K562 (cell line): ENCODE measurements at regions not wholly inside any gene's neighbourhood (a gene's known extent, or its start where the extent isn't known, plus 50 kb on each side); places are given as distances from the start of the nearest gene placed in this dataset.
A peak's percentile ranks its signal among the peaks of the same experiment; 100 is the strongest.

Source experiments
- ATAC-seq: fragments of 200-7000 bp; cut with Tn5 transposase; 3 replicates; pipeline ENCODE4 v1.9.1; 2020; ENCODE audit warnings: moderate library complexity
- BruUV-seq: library from RNA; stranded (reverse); fragments of 400-500 nt; replicated peaks from 2 replicates; lab custom pipeline; 2021; lab: Mats Ljungman, UMichigan
- CTCF ChIA-PET: fragments of 300-600 bp; formaldehyde crosslinking; extraction: SDS; loops from one replicate; lab custom pipeline; 2021; ENCODE audit warnings: low intra/inter-chr PET ratio; lab: Yijun Ruan, JAX
- POLR2A ChIA-PET: fragments of 300-600, 350-650 bp; sonication (Branson Sonifier 250); formaldehyde crosslinking; extraction: SDS; loops from one replicate; lab custom pipeline; 2021; ENCODE audit warnings: antibody characterized with exemption, inconsistent platforms; lab: Yijun Ruan, JAX
- DNase-seq, 4 experiments: peaks; one replicate each; pipeline versions ENCODE4 v3.0.0 to v3.0.0-alpha.2; 2011 to 2018; ENCODE audit warnings: low spot score in 3 of 4, mixed read lengths in 3 of 4; ENCODE audit errors: extremely low read depth in 1 of 4
- FAIRE-seq: peaks from 2 replicates; lab custom pipeline; 2011; peaks lifted over from hg19 to GRCh38; lab: Jason Lieb, UNC
- H2AFZ ChIP-seq: 2 replicates; pipeline ENCODE4 v1.6.0; 2011; ENCODE audit warnings: low read depth, low read length, control low read depth, inconsistent platforms
- H3K27ac ChIP-seq: fragments of 200-600 bp; 3 replicates; pipeline ENCODE4 v1.8.0; 2011; ENCODE audit warnings: low read depth, mild to moderate bottlenecking, control low read depth, inconsistent platforms, low read length, moderate library complexity, mixed read lengths; ENCODE audit errors: extremely low read depth
- H3K27me3 ChIP-seq, 2 experiments: fragments of 300-600 bp in 1 of 2; 2 replicates in 1 of 2; 3 replicates in 1 of 2; pipeline versions ENCODE4 v1.6.0 to v1.8.0; 2011; ENCODE audit warnings: inconsistent platforms in 2 of 2, low read length in 2 of 2, mild to moderate bottlenecking in 1 of 2, mixed read lengths in 1 of 2, moderate library complexity in 1 of 2; ENCODE audit not compliant: control insufficient read depth in 2 of 2, insufficient read depth in 2 of 2
- H3K36me3 ChIP-seq: fragments of 300-600 bp; 3 replicates; pipeline ENCODE4 v1.8.0; 2011; ENCODE audit warnings: mild to moderate bottlenecking, low read length, inconsistent platforms; ENCODE audit not compliant: control insufficient read depth, insufficient read depth
- H3K4me1 ChIP-seq, 2 experiments: fragments of 200-600 bp in 1 of 2; replicated peaks in 1 of 2; 2 replicates in 1 of 2; 3 replicates in 1 of 2; pipeline versions ENCODE4 v1.5.1 to v1.8.0; 2011; ENCODE audit warnings: inconsistent platforms in 2 of 2, low read length in 2 of 2, mild to moderate bottlenecking in 1 of 2, mixed read lengths in 1 of 2, moderate library complexity in 1 of 2; ENCODE audit not compliant: control insufficient read depth in 2 of 2, insufficient read depth in 2 of 2
- H3K4me2 ChIP-seq: 2 replicates; pipeline ENCODE4 v1.6.1; 2011; ENCODE audit warnings: low read length, control low read depth, inconsistent platforms, mixed read lengths; ENCODE audit not compliant: insufficient read depth
- H3K4me3 ChIP-seq: fragments of 200-600 bp; sonication (generic), shearing (Covaris generic); 2 replicates; pipeline ENCODE4 v1.5.1; 2016; ENCODE audit warnings: control low read depth, inconsistent platforms
- H3K79me2 ChIP-seq: fragments of 200-600 bp; 3 replicates; pipeline ENCODE4 v1.8.0; 2011; ENCODE audit warnings: low read length, inconsistent platforms; ENCODE audit not compliant: control insufficient read depth, insufficient read depth
- H3K9ac ChIP-seq, 2 experiments: 2 replicates each; pipeline versions ENCODE4 v1.6.0 to v1.6.1; 2011; ENCODE audit warnings: low read depth in 2 of 2, low read length in 2 of 2, control low read depth in 1 of 2, inconsistent platforms in 1 of 2, mild to moderate bottlenecking in 1 of 2, mixed read lengths in 1 of 2; ENCODE audit not compliant: insufficient read depth in 1 of 2
- H3K9me1 ChIP-seq: one replicate; pipeline ENCODE4 v1.6.0; 2011; ENCODE audit warnings: inconsistent platforms, mild to moderate bottlenecking, low read length, moderate library complexity; ENCODE audit not compliant: control insufficient read depth, insufficient read depth
- H3K9me3 ChIP-seq: replicated peaks from 2 replicates; pipeline ENCODE4 v1.5.1; 2011; ENCODE audit warnings: low read depth, low read length, inconsistent platforms; ENCODE audit not compliant: control insufficient read depth, insufficient read depth
- H4K20me1 ChIP-seq: replicated peaks from 2 replicates; pipeline ENCODE4 v1.6.1; 2011; ENCODE audit warnings: low read length, inconsistent platforms, mixed read lengths; ENCODE audit not compliant: control insufficient read depth, insufficient read depth
- C11orf30 ChIP-seq: fragments of 450-650 bp; IDR thresholded peaks from 2 replicates; pipeline ENCODE4 v1.6.1; 2016; ENCODE audit warnings: low read depth, mild to moderate bottlenecking
- CXXC5 ChIP-seq: fragments of 250-450 bp; sonication (Bioruptor Pico); IDR thresholded peaks from 2 replicates; pipeline ENCODE4 v1.8.0; 2022; ENCODE audit warnings: inconsistent platforms, mild to moderate bottlenecking, moderate library complexity
- ILK ChIP-seq: fragments of 450-650 bp; IDR thresholded peaks from 2 replicates; pipeline ENCODE4 v1.6.1; 2016; ENCODE audit warnings: missing genetic modification characterization, low read depth, mild to moderate bottlenecking, missing compliant biosample characterization, moderate library complexity, borderline replicate concordance
- MAFF ChIP-seq: IDR thresholded peaks from 2 replicates; pipeline ENCODE4 v1.6.1; 2012; ENCODE audit warnings: low read length, improper control_type of control experiment
- MECOM ChIP-seq: fragments of 250-450 bp; sonication (Bioruptor Pico); IDR thresholded peaks from 2 replicates; pipeline ENCODE4 v1.8.0; 2022; ENCODE audit warnings: inconsistent platforms
- RBM25 ChIP-seq: fragments of 200-400 bp; formaldehyde crosslinking; IDR thresholded peaks from 2 replicates; pipeline ENCODE4 v1.6.1; 2018; ENCODE audit warnings: low read length, low read depth, moderate library complexity; ENCODE audit not compliant: severe bottlenecking
- TRIM24 ChIP-seq, 2 experiments: fragments of 450-650 bp; IDR thresholded peaks; 2 replicates each; pipeline ENCODE4 v1.6.1; 2016
- ZNF311 ChIP-seq: fragments of 250-450 bp; sonication (Bioruptor Pico); IDR thresholded peaks from 2 replicates; pipeline ENCODE4 v1.4.0; 2020; ENCODE audit warnings: mild to moderate bottlenecking, moderate library complexity
- ZNF316 ChIP-seq: fragments of 450-650 bp; IDR thresholded peaks from 2 replicates; pipeline ENCODE4 v1.6.1; 2016
- WGBS: fragments of 100-300 bp; shearing (Covaris generic); methylation state at CpG from one replicate; pipeline ENCODE4 v1.1.6; 2016; ENCODE audit warnings: low coverage, mixed read lengths; ENCODE audit not compliant: insufficient coverage; ENCODE audit errors: missing lambda C conversion rate; 5-methylcytosine and 5-hydroxymethylcytosine counted together
- in situ Hi-C: fragments of 300-500 bp; cut with MboI; formaldehyde crosslinking; loops from 4 replicates; pipeline ENCODE4 v1.15.0; 2018; ENCODE audit warnings: inconsistent platforms, mixed read lengths
- intact Hi-C: fragments of 100-400 bp; cut with micrococcal nuclease; formaldehyde crosslinking; loops from 2 replicates; pipeline ENCODE4 v1.14.2; 2022
- TF ChIP-seq, protein P1 (sequence below), 2 experiments: fragments of 450-650 bp in 1 of 2; sonication (generic) in 1 of 2; formaldehyde crosslinking in 1 of 2; IDR thresholded peaks in 1 of 2; conservative IDR thresholded peaks in 1 of 2; 2 replicates each; pipeline versions ENCODE4 v1.6.1 to v1.8.1; 2016 to 2023; ENCODE audit warnings: mild to moderate bottlenecking in 2 of 2, moderate library complexity in 2 of 2, inconsistent platforms in 1 of 2, missing genetic modification reagents in 1 of 2
- TF ChIP-seq, protein P2 (sequence below): fragments of 450-650 bp; IDR thresholded peaks from 2 replicates; pipeline ENCODE4 v1.6.1; 2017; ENCODE audit warnings: antibody characterized with exemption, mild to moderate bottlenecking

DNA sequence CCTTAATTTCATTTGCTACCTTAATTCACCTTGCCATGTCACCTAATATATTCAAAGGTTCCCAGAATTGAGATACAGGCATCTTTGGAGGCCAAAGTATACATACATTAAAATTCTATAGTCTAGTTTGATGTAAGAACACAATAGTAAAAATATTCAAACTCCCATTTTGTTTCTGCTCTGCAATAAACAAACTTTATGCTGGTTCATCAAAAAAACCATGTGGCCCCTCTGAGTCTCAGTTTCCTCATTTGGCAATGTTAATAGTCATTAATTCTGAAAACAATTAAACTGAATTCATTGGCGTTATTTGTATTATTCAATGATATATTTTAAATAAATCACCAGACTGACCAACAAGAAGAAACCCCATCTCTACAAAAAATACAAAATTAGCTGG lies 639.4 kb upstream of the INTU start:
- no peaks in the 10 kb centered on the region for H3K27me3 ChIP-seq
- intact Hi-C loops, result no loop called here
- no peaks in the 10 kb centered on the region for H3K79me2 ChIP-seq
- no peak overlapping the region for H3K4me2 ChIP-seq
- H3K4me3 ChIP-seq, result no peak overlapping the region
- 27% methylated on average over 1 of the region's 1 CpG for WGBS
- in situ Hi-C loops, result no loop called here
- H2AFZ ChIP-seq, result no peak overlapping the region
- H3K27ac ChIP-seq, result no peak overlapping the region
- POLR2A ChIA-PET, result no interaction called here
- no peak for ATAC-seq
- H3K36me3 ChIP-seq, result no peaks in the 10 kb centered on the region
- no TSS peak for BruUV-seq
- H4K20me1 ChIP-seq, result no peaks in the 10 kb centered on the region
- H3K9ac ChIP-seq, result no peak overlapping the region
- no peaks in the 10 kb centered on the region for H3K9me3 ChIP-seq
- CTCF ChIA-PET, result no interaction called here
- no peak for DNase-seq
- H3K9me1 ChIP-seq, result no peaks in the 10 kb centered on the region
- H3K4me1 ChIP-seq, result no peaks in the 10 kb centered on the region
- TF ChIP-seq, protein P1, sequence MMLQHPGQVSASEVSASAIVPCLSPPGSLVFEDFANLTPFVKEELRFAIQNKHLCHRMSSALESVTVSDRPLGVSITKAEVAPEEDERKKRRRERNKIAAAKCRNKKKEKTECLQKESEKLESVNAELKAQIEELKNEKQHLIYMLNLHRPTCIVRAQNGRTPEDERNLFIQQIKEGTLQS (IDR thresholded peaks at IDR 0.05), result no peak
- TF ChIP-seq, protein P1 (CRISPR knock-in tag; conservative IDR thresholded peaks at IDR 0.05), result no peak
- TF ChIP-seq MAFF, result peak; percentile 23; the same call in 1 of the 2 replicates
- TF ChIP-seq ZNF316, result peak; percentile 68
- TF ChIP-seq C11orf30, result peak; percentile 16; the same call in 1 of the 2 replicates
- no peak for FAIRE-seq

DNA sequence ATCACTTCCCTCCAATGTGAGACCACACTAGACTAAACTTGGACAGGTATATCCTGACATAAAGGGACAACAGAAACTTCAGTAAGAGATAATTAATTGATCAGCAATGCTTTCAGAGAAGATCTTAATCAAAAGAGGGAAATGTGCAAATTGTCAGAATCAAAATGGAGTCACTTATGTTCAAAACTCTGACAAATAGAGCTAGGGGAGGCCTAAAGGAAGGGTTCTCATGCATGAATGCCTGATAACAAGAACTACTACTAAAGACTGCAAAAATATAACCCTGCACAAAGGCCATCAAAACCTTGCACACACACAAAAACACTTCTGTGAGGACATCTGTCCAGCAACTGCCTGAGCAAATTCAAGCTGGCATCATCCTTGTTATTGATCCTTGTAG lies 637.5 kb upstream of the INTU start:
- POLR2A ChIA-PET, result interaction anchor here (0.7 kb wide), 1 partner anchor 17 kb away, joined by 3 read pairs; no protein-coding TSS in a partner anchor
- Histone ChIP-seq H3K27me3 (no peaks in the 10 kb centered on the region), H3K36me3 (no peaks in the 10 kb centered on the region), H3K9me3 (no peaks in the 10 kb centered on the region), H3K4me1 (no peaks in the 10 kb centered on the region), H4K20me1 (no peaks in the 10 kb centered on the region), H3K9me1 (no peaks in the 10 kb centered on the region), H3K79me2 (no peaks in the 10 kb centered on the region), H3K4me2 (no peak overlapping the region), H3K4me3 (no peak overlapping the region), H3K27ac (no peak overlapping the region), H2AFZ (peak overlapping the region; percentile 36; the same call in 1 of the 2 replicates), H3K9ac (no peak overlapping the region)
- no peak for ATAC-seq
- intact Hi-C loops, result no loop called here
- no peak for FAIRE-seq
- DNase-seq, result no peak
- BruUV-seq, result no TSS peak
- in situ Hi-C loops, result no loop called here
- CTCF ChIA-PET, result no interaction called here
- peak; percentile 67; the same call in 1 of the 2 replicates for TF ChIP-seq ILK (tag)
- TF ChIP-seq RBM25, result no peak
- TF ChIP-seq CXXC5 (CRISPR knock-in tag), result peak; percentile 14; the same call in 1 of the 2 replicates
- TF ChIP-seq, protein P2, sequence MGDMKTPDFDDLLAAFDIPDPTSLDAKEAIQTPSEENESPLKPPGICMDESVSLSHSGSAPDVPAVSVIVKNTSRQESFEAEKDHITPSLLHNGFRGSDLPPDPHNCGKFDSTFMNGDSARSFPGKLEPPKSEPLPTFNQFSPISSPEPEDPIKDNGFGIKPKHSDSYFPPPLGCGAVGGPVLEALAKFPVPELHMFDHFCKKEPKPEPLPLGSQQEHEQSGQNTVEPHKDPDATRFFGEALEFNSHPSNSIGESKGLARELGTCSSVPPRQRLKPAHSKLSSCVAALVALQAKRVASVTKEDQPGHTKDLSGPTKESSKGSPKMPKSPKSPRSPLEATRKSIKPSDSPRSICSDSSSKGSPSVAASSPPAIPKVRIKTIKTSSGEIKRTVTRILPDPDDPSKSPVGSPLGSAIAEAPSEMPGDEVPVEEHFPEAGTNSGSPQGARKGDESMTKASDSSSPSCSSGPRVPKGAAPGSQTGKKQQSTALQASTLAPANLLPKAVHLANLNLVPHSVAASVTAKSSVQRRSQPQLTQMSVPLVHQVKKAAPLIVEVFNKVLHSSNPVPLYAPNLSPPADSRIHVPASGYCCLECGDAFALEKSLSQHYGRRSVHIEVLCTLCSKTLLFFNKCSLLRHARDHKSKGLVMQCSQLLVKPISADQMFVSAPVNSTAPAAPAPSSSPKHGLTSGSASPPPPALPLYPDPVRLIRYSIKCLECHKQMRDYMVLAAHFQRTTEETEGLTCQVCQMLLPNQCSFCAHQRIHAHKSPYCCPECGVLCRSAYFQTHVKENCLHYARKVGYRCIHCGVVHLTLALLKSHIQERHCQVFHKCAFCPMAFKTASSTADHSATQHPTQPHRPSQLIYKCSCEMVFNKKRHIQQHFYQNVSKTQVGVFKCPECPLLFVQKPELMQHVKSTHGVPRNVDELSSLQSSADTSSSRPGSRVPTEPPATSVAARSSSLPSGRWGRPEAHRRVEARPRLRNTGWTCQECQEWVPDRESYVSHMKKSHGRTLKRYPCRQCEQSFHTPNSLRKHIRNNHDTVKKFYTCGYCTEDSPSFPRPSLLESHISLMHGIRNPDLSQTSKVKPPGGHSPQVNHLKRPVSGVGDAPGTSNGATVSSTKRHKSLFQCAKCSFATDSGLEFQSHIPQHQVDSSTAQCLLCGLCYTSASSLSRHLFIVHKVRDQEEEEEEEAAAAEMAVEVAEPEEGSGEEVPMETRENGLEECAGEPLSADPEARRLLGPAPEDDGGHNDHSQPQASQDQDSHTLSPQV, result peak; percentile 90
- TF ChIP-seq MECOM (CRISPR knock-in tag), result peak; percentile 25; the same call in 1 of the 2 replicates
- TF ChIP-seq ZNF311 (CRISPR knock-in tag), result 0 out of 2 replicates have a peak, but pooled peaks have one; percentile 71
- no peak for TF ChIP-seq TRIM24 (IDR thresholded peaks at IDR 0.05)
